BJ (cell line): ENCODE measurements at regions not wholly inside any gene's neighbourhood (a gene's known extent, or its start where the extent isn't known, plus 50 kb on each side); places are given as distances from the start of the nearest gene placed in this dataset.

Experiments used
- CTCF ChIA-PET: fragments of 350-600 bp; formaldehyde crosslinking; extraction: SDS; loops from one replicate; lab custom pipeline; 2021; ENCODE audit warnings: antibody characterized with exemption, inconsistent platforms; lab: Yijun Ruan, JAX
- POLR2A ChIA-PET: fragments of 300-600 bp; sonication (Branson Sonifier 250); formaldehyde crosslinking; extraction: SDS; loops from one replicate; lab custom pipeline; 2021; ENCODE audit warnings: antibody characterized with exemption; lab: Charles Lee
- DNase-seq: peaks from one replicate; pipeline ENCODE4 v3.0.0-alpha.2; 2011; ENCODE audit warnings: low read depth
- H3K27me3 ChIP-seq: 2 replicates; pipeline ENCODE4 v1.6.0; 2011; ENCODE audit warnings: low read length; ENCODE audit not compliant: control insufficient read depth, insufficient read depth
- H3K36me3 ChIP-seq: 2 replicates; pipeline ENCODE4 v1.5.1; 2011; ENCODE audit warnings: low read length; ENCODE audit not compliant: control insufficient read depth, insufficient read depth
- H3K4me3 ChIP-seq: 2 replicates; pipeline ENCODE4 v1.5.1; 2011; ENCODE audit warnings: low read depth, mild to moderate bottlenecking, control low read depth, low read length
- TF ChIP-seq, protein P1 (sequence below): IDR thresholded peaks from 2 replicates; pipeline ENCODE4 v1.5.1; 2011; ENCODE audit warnings: low read depth, mild to moderate bottlenecking, control low read depth, inconsistent platforms, low read length, moderate library complexity; ENCODE audit not compliant: insufficient read depth

DNA sequence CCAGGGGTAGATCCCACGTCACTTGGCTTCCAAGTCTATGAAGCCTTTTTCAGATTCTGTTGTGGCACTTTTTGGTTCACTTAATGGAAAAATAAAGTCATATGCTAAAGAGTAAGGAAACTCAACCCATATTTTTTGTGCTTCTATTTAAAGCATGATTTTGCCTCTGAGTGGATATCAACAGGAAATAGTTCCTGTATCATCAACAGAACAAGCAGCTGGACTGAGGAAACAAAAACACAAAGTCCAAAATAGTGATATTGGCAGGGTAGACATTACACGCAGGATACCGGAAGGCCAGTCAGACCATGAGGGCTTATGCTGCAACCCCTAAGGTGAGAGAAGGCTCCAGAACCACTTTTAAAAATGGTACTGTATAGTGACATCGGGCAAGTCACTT, 248.3 kb upstream of the ANO5 start:
- DNase-seq: no peak
- POLR2A ChIA-PET: no interaction called here
- H3K4me3 ChIP-seq: no peak overlapping the region
- H3K27me3 ChIP-seq: no peaks in the 10 kb centered on the region
- H3K36me3 ChIP-seq: no peaks in the 10 kb centered on the region
- TF ChIP-seq, protein P1, sequence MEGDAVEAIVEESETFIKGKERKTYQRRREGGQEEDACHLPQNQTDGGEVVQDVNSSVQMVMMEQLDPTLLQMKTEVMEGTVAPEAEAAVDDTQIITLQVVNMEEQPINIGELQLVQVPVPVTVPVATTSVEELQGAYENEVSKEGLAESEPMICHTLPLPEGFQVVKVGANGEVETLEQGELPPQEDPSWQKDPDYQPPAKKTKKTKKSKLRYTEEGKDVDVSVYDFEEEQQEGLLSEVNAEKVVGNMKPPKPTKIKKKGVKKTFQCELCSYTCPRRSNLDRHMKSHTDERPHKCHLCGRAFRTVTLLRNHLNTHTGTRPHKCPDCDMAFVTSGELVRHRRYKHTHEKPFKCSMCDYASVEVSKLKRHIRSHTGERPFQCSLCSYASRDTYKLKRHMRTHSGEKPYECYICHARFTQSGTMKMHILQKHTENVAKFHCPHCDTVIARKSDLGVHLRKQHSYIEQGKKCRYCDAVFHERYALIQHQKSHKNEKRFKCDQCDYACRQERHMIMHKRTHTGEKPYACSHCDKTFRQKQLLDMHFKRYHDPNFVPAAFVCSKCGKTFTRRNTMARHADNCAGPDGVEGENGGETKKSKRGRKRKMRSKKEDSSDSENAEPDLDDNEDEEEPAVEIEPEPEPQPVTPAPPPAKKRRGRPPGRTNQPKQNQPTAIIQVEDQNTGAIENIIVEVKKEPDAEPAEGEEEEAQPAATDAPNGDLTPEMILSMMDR: no peak
- CTCF ChIA-PET: no interaction called here

DNA sequence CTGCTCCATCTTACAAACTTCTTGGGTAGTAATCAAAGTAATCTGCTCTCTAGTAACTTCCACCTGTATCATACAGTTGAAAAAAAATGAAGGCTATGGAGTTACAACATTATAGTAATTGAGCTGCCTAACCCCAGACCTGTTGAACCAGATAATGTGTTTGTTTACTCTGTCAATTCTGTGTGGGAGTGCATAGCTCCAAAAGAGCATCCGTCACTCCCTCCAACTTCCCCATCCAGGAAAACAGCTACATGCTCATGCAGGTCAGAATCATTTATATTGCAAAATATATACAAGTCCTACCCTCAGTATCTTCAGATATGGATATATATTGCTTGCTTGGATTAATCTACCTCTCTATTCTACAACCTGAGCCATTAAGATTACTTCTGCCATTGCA, 244.0 kb upstream of the ANO5 start:
- Histone ChIP-seq H3K4me3 (no peak overlapping the region), H3K27me3 (no peaks in the 10 kb centered on the region), H3K36me3 (no peaks in the 10 kb centered on the region)
- DNase-seq: no peak
- ChIA-PET POLR2A (no interaction called here), CTCF (no interaction called here)
- TF ChIP-seq, protein P1: no peak

DNA sequence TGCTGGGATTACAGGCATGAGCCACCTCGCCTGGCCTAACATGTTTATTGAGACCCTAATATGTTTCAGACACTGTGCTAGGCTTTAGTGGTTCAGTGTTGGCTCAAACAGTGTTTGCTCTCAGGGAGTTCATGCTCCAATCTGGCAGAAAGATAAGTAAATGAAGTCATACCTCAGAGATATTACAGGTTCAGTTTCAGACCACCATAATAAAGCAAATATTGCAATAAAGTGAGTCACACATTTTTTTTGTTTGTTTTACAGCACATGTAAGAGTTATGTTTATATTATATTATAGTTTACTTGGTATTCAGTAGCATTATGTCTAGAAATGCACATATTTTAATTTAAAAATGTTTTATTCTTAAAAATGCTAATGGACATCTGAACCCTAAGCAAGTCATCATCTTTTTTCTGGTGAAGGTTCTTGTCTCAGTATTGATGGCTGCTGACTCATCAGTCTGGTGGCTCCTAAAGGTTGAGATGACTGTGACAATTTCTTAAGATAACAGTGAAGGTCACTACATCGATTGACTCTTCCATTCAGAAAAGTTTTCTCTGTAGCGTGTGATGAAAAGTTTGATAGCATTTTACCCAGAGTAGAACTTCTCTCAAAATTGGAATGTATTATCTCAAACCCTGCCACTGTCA, 243.0 kb upstream of the ANO5 start:
- ChIA-PET CTCF (no interaction called here), POLR2A (no interaction called here)
- Histone ChIP-seq H3K36me3 (no peaks in the 10 kb centered on the region), H3K4me3 (no peak overlapping the region), H3K27me3 (no peaks in the 10 kb centered on the region)
- TF ChIP-seq, protein P1: no peak
- no peak for DNase-seq

DNA sequence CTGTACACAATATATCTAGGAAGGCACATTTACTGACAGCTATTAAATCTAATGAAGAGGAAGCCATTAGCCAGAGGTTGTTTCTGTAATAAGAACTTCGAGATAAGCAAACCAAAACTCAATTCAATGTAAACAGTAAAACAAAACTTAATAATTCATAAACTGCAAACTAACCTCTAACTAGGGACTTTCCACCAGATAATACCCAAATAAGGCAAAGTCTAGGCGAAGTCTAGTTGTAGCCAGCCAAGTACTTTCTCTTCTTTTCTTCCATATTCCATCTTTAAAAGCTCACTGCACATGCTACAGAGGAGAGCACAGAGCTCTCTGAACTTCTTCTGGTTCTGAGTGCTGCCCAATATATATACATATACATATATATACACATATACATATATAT, 229.9 kb upstream of the ANO5 start:
- POLR2A ChIA-PET: no interaction called here
- H3K4me3 ChIP-seq: no peak overlapping the region
- H3K27me3 ChIP-seq: no peaks in the 10 kb centered on the region
- TF ChIP-seq, protein P1: no peak
- CTCF ChIA-PET: no interaction called here
- no peaks in the 10 kb centered on the region for H3K36me3 ChIP-seq
- DNase-seq: no peak

DNA sequence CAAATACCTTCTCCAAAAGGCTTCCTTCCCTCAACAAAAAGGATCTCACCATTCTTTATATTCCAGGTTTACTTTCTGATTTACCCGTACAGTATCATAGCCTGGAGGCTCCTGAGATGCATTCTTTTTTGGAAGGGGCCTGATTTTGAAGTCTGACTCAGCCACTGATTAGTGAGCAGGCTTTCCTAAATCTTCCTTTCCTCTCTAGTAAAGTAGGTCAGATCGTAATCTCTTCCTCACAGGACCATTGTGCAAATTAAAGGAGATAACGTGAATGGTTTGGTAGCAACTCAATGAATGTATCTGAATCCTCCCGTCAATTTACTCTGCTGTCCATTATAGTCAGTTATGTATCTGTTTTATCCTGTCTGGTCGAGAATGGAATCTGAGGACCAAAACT, 227.7 kb upstream of the ANO5 start:
- ChIA-PET CTCF (no interaction called here), POLR2A (no interaction called here)
- Histone ChIP-seq H3K27me3 (no peaks in the 10 kb centered on the region), H3K4me3 (no peak overlapping the region), H3K36me3 (no peaks in the 10 kb centered on the region)
- no peak for DNase-seq
- TF ChIP-seq, protein P1: no peak
